ENCODE measurements at regions not wholly inside any gene's neighbourhood (a gene's known extent, or its start where the extent isn't known, plus 50 kb on each side); places are given as distances from the start of the nearest gene placed in this dataset.
"Not testable (repeated sequence)": the region's sequence is repeated elsewhere in the genome, so short reads cannot be mapped to it uniquely, and the experiment has no call there.

GRCh38 chr1:73667959-73668358 lies 530.0 kb downstream of the LRRIQ3 start:
- H3K4me1 ChIP-seq (ENCODE audit: control insufficient read depth, extremely low read depth, insufficient read depth, low read length); H3K27ac ChIP-seq (ENCODE audit: insufficient read depth, low read depth, low read length); H3K36me3 ChIP-seq (ENCODE audit: control insufficient read depth in 2 of 2, extremely low read depth in 1 of 2, insufficient read depth in 2 of 2, low read length in 2 of 2); dilution Hi-C loops (cut with MboI; ENCODE audit: extremely low pct_ligation_motif_present, low sequenced_read_pairs); POLR2A ChIA-PET; H3K79me2 ChIP-seq (ENCODE audit: control insufficient read depth, insufficient read depth, low read length); H4K20me1 ChIP-seq (replicated peaks; ENCODE audit: control insufficient read depth, extremely low read depth, insufficient read depth, low read length); CTCF ChIA-PET; BruUV-seq (replicated peaks); H2AFZ ChIP-seq (ENCODE audit: low read depth, low read length); H3K9me3 ChIP-seq (replicated peaks; ENCODE audit: control insufficient read depth, insufficient read depth, low read length); H3K4me2 ChIP-seq (ENCODE audit: insufficient read depth, low read length); FAIRE-seq; H3K27me3 ChIP-seq (ENCODE audit: control insufficient read depth in 2 of 2, insufficient read depth in 2 of 2, low read length in 2 of 2); intact Hi-C loops (cut with micrococcal nuclease); H3K4me3 ChIP-seq (replicated peaks in 1 of 3; ENCODE audit: insufficient read depth in 1 of 3, low read depth in 1 of 3, low read length in 3 of 3); H3K9me1 ChIP-seq (replicated peaks; ENCODE audit: control insufficient read depth, extremely low read depth, insufficient read depth, low read length); DNase-seq (ENCODE audit: low read depth, low spot score); H3K9ac ChIP-seq (replicated peaks; ENCODE audit: extremely low read depth, insufficient read depth, low read length): not testable (repeated sequence)

- Histone ChIP-seq H3K4me3 (replicated peaks in 1 of 3; ENCODE audit: insufficient read depth in 1 of 3, low read depth in 1 of 3, low read length in 3 of 3) (no peak overlapping the region), H3K4me2 (ENCODE audit: insufficient read depth, low read length) (no peak overlapping the region), H3K9me1 (replicated peaks; ENCODE audit: control insufficient read depth, extremely low read depth, insufficient read depth, low read length) (no peaks in the 10 kb centered on the region), H3K9ac (replicated peaks; ENCODE audit: extremely low read depth, insufficient read depth, low read length) (no peak overlapping the region), H3K36me3 (ENCODE audit: control insufficient read depth in 2 of 2, extremely low read depth in 1 of 2, insufficient read depth in 2 of 2, low read length in 2 of 2) (no peaks in the 10 kb centered on the region), H3K27me3 (ENCODE audit: control insufficient read depth in 2 of 2, insufficient read depth in 2 of 2, low read length in 2 of 2) (no peaks in the 10 kb centered on the region), H3K79me2 (ENCODE audit: control insufficient read depth, insufficient read depth, low read length) (no peaks in the 10 kb centered on the region), H4K20me1 (replicated peaks; ENCODE audit: control insufficient read depth, extremely low read depth, insufficient read depth, low read length) (no peaks in the 10 kb centered on the region), H3K27ac (ENCODE audit: insufficient read depth, low read depth, low read length) (no peak overlapping the region), H2AFZ (ENCODE audit: low read depth, low read length) (no peak overlapping the region), H3K9me3 (replicated peaks; ENCODE audit: control insufficient read depth, insufficient read depth, low read length) (no peaks in the 10 kb centered on the region), H3K4me1 (ENCODE audit: control insufficient read depth, extremely low read depth, insufficient read depth, low read length) (no peaks in the 10 kb centered on the region)
- ChIA-PET POLR2A (no interaction called here), CTCF (no interaction called here)
- FAIRE-seq (no peak), DNase-seq (ENCODE audit: low read depth, low spot score) (no peak)
- BruUV-seq (replicated peaks): no TSS peak
- no peak for TF ChIP-seq POLR2AphosphoS5 (IDR thresholded peaks at IDR 0.05; ENCODE audit: insufficient read depth, low read depth, low read length)
- no peak for TF ChIP-seq FOS (IDR thresholded peaks at IDR 0.05; ENCODE audit: borderline replicate concordance, insufficient read depth, low read length)
- TF ChIP-seq MYC (IDR thresholded peaks at IDR 0.05; ENCODE audit: low read depth, low read length): no peak
- TF ChIP-seq CTCF (IDR thresholded peaks at IDR 0.05; ENCODE audit: extremely low read depth in 1 of 2, insufficient read depth in 1 of 2, low read depth in 1 of 2, low read length in 2 of 2): no peak
- TF ChIP-seq JUN (IDR thresholded peaks at IDR 0.05; ENCODE audit: borderline replicate concordance, insufficient read depth, insufficient read length, low read depth): no peak
- no peak for TF ChIP-seq POLR2A (IDR thresholded peaks at IDR 0.05; ENCODE audit: low read depth, low read length)
- no peak for TF ChIP-seq EZH2 (IDR thresholded peaks at IDR 0.05; ENCODE audit: borderline replicate concordance, low read depth, low read length, severe bottlenecking)
- no peak for TF ChIP-seq GATA2 (IDR thresholded peaks at IDR 0.05; ENCODE audit: insufficient read depth, insufficient read length, low read depth, low read length)
- no peak for TF ChIP-seq MAX (IDR thresholded peaks at IDR 0.05; ENCODE audit: insufficient read depth, insufficient read length)
- dilution Hi-C loops (cut with MboI; ENCODE audit: extremely low pct_ligation_motif_present, low sequenced_read_pairs) (no loop called here), intact Hi-C loops (cut with micrococcal nuclease) (no loop called here)
These were observed 535.5 kb downstream of the LRRIQ3 start for GRCh38 chr1:73662526-73662925.

Data from endothelial cell of umbilical vein (primary cell).